Thyroid gland (tissue), 4 donors: ENCODE measurements at regions not wholly inside any gene's neighbourhood (a gene's known extent, or its start where the extent isn't known, plus 50 kb on each side); places are given as distances from the start of the nearest gene placed in this dataset.

Experiments
- POLR2A ChIP-seq, 2 donors: fragments of 450-650 bp; IDR thresholded peaks; one replicate each; pipeline ENCODE4 v1.6.1; 2017; ENCODE audit warnings: antibody characterized with exemption in 2 of 2, mild to moderate bottlenecking in 2 of 2, moderate library complexity in 1 of 2
- TF ChIP-seq, protein P1 (sequence below), 6 experiments: fragments of 200-600 bp in 3 of 6; fragments of 450-650 bp in 3 of 6; sonication (generic) in 3 of 6; IDR thresholded peaks; one replicate each; pipeline ENCODE4 v1.5.1; 2016 to 2019; ENCODE audit warnings: antibody characterized with exemption in 6 of 6, mild to moderate bottlenecking in 2 of 6, inconsistent platforms in 1 of 6, moderate library complexity in 1 of 6

DNA sequence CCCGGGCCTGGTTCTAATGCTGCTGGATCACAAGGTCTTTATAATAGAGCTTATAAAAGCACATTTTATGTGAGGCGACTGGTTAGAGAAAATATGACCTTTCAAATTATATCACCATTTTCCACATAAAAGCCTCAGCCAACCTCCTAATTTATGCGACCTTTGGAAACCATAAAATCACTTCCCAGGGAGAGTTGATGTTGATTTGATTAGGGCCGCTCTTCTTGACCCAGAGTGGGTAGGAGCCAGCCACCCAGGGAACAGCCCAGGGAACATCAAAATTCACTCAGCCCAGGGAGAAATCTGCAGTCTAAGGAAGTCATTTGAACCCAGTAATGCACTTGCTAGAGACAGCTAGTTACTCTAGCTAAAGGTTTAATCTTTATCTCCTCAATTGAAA lies 79.8 kb upstream of the TENT5A start:
- TF ChIP-seq, protein P1, sequence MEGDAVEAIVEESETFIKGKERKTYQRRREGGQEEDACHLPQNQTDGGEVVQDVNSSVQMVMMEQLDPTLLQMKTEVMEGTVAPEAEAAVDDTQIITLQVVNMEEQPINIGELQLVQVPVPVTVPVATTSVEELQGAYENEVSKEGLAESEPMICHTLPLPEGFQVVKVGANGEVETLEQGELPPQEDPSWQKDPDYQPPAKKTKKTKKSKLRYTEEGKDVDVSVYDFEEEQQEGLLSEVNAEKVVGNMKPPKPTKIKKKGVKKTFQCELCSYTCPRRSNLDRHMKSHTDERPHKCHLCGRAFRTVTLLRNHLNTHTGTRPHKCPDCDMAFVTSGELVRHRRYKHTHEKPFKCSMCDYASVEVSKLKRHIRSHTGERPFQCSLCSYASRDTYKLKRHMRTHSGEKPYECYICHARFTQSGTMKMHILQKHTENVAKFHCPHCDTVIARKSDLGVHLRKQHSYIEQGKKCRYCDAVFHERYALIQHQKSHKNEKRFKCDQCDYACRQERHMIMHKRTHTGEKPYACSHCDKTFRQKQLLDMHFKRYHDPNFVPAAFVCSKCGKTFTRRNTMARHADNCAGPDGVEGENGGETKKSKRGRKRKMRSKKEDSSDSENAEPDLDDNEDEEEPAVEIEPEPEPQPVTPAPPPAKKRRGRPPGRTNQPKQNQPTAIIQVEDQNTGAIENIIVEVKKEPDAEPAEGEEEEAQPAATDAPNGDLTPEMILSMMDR (IDR thresholded peaks at IDR 0.05): no peak
- TF ChIP-seq POLR2A (IDR thresholded peaks at IDR 0.05): no peak
